HG03558 (cell line): ENCODE measurements at regions not wholly inside any gene's neighbourhood (a gene's known extent, or its start where the extent isn't known, plus 50 kb on each side); places are given as distances from the start of the nearest gene placed in this dataset.
"Not testable (repeated sequence)": the region's sequence is repeated elsewhere in the genome, so short reads cannot be mapped to it uniquely, and the experiment has no call there.

Experiments
- ATAC-seq: cut with Tn5 transposase; IDR thresholded peaks from one replicate; pipeline ENCODE4 v1.9.1; 2021; ENCODE audit warnings: moderate number of reproducible peaks; ENCODE audit not compliant: unreplicated experiment; ENCODE audit errors: extremely low read depth

- no peak for ATAC-seq
Measured at GRCh38 chr20:53735536-53736050, 142.0 kb upstream of the ZNF217 start.

GRCh38 chr20:53734006-53734688 is 140.5 kb upstream of the ZNF217 start:
- no peak for ATAC-seq

- no peak for ATAC-seq
Measured at GRCh38 chr20:53731595-53731994, 138.0 kb upstream of the ZNF217 start.

GRCh38 chr20:53728359-53728758 is 134.7 kb upstream of the ZNF217 start:
- ATAC-seq = no peak

GRCh38 chr20:53727239-53727638 is 133.6 kb upstream of the ZNF217 start:
- not testable (repeated sequence) for ATAC-seq

- ATAC-seq = no peak
Measured at GRCh38 chr20:53725575-53725970, 131.9 kb upstream of the ZNF217 start.

- ATAC-seq = no peak
Measured at GRCh38 chr20:53723621-53724020, 130.0 kb upstream of the ZNF217 start.

- no peak for ATAC-seq
Measured at GRCh38 chr20:53723045-53723444, 129.4 kb upstream of the ZNF217 start.

GRCh38 chr20:53722515-53723036 is 128.9 kb upstream of the ZNF217 start:
- ATAC-seq = no peak

- ATAC-seq = not testable (repeated sequence)
Measured at GRCh38 chr20:53721445-53721963, 127.9 kb upstream of the ZNF217 start.

- ATAC-seq = not testable (repeated sequence)
Measured at GRCh38 chr20:53719171-53719803, 125.6 kb upstream of the ZNF217 start.

- ATAC-seq = no peak
Measured at GRCh38 chr20:53718142-53719021, 124.7 kb upstream of the ZNF217 start.

GRCh38 chr20:53716395-53716794 is 122.8 kb upstream of the ZNF217 start:
- ATAC-seq = no peak

GRCh38 chr20:53714524-53714923 is 120.9 kb upstream of the ZNF217 start:
- no peak for ATAC-seq

GRCh38 chr20:53713328-53714056 is 119.9 kb upstream of the ZNF217 start:
- no peak for ATAC-seq

GRCh38 chr20:53712212-53712977 is 118.8 kb upstream of the ZNF217 start:
- ATAC-seq = no peak

GRCh38 chr20:53711333-53712211 is 117.9 kb upstream of the ZNF217 start:
- ATAC-seq = no peak
